Left kidney (tissue), 1 donor: ENCODE measurements at regions not wholly inside any gene's neighbourhood (a gene's known extent, or its start where the extent isn't known, plus 50 kb on each side); places are given as distances from the start of the nearest gene placed in this dataset.

ENCODE experiments used
- DNase-seq: peaks from one replicate; pipeline ENCODE4 v3.0.0-alpha.2; 2013

DNA sequence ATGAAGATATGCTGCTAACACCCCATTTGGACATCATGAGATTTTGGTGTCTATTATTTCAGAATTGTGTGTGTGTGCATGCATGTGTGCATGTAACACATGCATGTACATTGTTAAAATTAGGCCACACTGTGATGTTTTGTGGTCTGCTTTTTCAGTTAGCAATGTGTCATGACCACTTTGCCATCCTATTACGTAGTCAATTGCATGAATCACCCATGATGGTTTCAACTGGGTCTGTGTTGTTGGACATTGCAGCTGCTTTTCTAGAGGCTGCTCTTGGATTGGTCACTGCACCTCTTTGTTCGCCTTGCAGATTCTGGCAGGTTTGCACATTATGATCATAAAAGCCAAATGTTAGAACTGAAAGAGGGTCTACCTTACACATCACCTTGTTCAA lies 101.0 kb upstream of the THBS1 start:
- DNase-seq: no peak

- DNase-seq: no peak
These were observed 98.4 kb upstream of the THBS1 start for GRCh38 chr15:39482459-39482858.

DNA sequence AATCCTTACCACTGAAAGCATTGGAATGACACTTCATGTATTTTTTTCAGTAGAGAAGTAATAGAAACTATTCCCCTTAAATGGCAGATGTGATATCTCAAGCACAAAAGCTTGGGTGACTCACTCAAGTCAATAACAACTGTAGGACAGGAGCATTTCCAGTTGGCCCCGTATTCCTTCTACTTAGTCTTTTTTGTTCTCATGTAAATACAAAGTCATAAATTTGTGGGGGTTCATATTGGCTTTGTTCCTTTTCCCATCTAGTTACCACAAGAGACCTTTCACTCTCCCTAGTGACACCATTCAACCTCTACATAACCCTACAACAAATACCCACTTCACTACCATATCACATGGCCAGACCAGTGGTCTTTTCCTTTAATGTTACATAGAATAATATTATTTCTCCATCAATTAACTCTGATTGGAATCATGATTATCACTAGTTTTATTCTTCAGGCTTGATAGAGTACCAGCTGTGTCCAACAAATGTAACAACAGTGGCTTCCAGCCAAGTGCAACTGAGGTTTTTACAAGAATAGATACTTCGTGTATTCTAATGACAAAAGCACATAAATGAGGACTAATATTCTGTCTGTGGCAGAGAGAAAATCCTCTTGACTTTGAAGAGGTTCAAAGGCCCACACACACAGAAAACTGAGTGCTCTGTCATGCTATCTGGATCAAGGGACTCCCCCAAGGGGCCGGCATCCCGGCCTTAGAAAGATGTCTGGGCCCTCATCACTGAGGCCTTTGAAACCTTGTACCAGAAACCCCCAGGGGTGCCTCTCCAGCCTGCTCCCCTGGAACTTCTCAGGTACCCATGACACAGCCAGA lies 94.0 kb upstream of the THBS1 start:
- DNase-seq: no peak

DNA sequence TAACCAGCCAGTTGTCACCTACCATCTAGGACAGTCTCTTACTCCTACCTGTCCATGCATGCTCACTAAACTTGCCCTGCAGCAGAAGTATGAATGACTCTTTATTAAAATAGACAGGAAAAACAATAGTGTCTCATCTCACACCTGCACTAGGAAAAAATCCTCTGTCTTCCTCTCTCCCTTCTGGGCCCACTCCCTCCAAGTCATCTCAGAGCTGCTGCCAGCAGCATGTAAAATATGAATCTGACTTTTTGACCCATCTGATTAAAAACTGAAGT lies 93.5 kb upstream of the THBS1 start:
- DNase-seq: no peak

- DNase-seq: no peak
These were observed 92.4 kb upstream of the THBS1 start for GRCh38 chr15:39488516-39488915.

- no peak for DNase-seq
These were observed 91.9 kb upstream of the THBS1 start for GRCh38 chr15:39488961-39489360.

GRCh38 chr15:39491115-39491885 lies 89.6 kb upstream of the THBS1 start:
- no peak for DNase-seq

- no peak for DNase-seq
These were observed 88.9 kb upstream of the THBS1 start for GRCh38 chr15:39491886-39492490.

DNA sequence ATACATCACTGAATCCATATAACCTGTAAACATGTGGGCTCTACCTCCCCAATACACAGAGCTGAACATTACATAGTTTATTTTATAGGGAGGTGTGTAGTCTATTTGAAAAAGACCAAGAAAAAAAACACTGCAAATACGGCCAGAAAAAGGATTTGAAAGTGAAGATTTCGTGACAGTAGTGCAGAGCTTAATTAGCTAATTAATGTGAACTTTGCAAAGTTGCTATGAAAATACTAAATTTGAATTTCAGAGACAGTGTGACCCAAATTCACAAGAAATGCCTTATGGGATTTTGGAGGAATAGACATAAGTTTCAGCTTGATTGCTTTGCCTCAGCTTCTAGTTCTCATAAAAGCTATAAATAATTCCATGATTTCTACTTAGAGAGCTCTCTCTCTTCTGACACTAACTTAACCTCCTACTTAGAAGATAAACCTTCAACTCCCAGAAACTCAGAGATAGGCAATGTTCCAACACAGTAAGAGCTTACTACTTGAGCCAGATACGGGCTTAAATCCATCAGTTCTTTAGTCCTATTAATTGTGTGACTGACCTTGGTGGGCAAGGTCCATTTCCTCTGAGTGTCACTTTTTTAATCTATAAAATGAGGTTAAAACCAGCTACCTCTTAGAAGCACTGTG lies 87.3 kb upstream of the THBS1 start:
- no peak for DNase-seq

GRCh38 chr15:39494462-39494861 lies 86.4 kb upstream of the THBS1 start:
- no peak for DNase-seq

GRCh38 chr15:39495871-39496840 lies 84.7 kb upstream of the THBS1 start:
- no peak for DNase-seq

- DNase-seq: no peak
These were observed 83.7 kb upstream of the THBS1 start for GRCh38 chr15:39497016-39497758.

- no peak for DNase-seq
These were observed 82.9 kb upstream of the THBS1 start for GRCh38 chr15:39497759-39498565.

DNA sequence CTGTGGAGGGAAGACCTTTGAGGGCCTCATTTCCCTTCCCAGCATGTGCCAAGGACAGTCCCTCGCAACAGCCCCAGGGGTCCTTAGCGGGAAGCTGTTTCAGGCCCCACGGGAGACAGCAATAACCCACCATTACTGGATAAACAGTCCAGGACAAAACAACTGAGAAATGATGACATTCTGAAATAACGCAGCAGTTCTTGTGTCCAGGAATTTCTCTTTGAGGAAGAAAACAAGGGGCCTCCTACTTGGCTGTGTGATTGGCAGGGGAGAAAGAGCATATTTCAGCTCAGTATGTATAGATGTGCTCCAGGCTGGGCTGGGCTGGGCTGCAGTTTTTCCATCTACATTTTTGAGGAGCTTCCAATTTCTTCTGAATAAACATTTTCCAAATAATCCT lies 82.2 kb upstream of the THBS1 start:
- no peak for DNase-seq

- DNase-seq: no peak
These were observed 81.8 kb upstream of the THBS1 start for GRCh38 chr15:39499042-39499441.

DNA sequence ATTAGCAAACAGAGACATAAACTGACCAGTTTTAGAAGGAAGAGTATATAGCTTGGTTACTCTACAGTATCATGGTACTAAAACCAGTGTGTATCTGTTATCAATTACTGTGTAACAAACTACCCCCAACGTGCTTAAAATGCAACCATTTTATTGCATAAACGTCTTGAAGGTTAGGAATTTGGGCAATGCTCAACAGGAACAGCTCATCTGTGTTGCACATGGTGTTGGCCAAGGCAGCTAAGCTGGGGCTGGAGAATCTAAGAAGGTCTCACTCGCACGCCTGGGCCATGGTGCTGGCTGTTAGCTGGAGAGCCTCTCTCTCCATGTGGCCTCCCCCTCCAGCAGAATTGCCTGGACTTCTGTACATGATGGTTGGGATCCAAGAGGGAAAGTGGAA lies 81.2 kb upstream of the THBS1 start:
- DNase-seq: no peak

DNA sequence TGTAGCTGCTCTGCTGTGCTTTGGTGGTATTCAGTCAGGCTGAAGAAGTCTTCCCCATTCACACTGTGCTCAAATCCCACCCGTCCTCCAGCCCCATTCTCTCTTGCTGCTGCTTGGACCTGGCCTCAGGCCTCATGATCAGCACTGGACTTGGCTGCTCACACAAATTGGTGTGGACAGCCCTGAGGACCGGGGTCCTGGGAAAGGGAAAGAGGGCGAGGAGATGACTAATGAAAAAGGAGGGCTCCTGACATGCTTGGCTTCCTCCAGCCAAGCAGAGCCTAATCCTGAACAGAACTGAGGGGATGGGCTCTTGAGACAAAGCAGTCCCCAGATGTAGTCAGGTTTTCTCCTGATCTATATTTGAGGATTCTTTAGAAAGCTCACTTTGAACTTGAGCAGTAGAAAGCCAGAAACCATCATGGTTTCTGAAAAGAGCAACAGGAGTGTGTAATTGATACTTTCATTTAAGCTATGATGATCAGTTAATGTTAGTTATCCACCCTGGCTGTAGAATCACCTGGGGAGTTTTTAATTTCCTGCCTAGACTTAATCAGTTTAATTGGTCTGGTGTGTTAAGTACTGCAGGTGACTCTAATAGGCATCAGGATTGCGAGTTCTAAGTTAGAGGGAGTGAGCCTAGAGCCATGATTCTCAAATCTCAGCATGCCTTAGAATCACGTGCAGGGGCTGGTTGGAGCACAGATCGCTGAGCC lies 79.4 kb upstream of the THBS1 start:
- DNase-seq: no peak

DNA sequence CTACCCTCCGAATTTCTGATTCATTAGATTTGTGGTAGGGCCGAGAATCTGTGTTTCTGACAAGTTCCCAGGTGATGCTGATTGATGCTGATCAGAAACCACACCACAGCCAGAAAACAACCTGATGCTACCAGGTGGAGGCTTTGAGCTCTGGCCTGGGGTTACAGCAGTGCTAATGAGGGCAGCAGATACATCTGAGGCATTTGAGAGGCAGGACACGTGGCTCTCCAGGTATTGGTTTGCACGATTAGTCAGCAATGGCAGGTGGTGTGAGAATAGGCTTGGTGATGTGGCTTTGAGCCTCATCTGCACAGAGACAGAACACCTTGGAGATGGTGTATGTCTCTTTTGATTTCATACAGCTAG lies 78.8 kb upstream of the THBS1 start:
- no peak for DNase-seq

DNA sequence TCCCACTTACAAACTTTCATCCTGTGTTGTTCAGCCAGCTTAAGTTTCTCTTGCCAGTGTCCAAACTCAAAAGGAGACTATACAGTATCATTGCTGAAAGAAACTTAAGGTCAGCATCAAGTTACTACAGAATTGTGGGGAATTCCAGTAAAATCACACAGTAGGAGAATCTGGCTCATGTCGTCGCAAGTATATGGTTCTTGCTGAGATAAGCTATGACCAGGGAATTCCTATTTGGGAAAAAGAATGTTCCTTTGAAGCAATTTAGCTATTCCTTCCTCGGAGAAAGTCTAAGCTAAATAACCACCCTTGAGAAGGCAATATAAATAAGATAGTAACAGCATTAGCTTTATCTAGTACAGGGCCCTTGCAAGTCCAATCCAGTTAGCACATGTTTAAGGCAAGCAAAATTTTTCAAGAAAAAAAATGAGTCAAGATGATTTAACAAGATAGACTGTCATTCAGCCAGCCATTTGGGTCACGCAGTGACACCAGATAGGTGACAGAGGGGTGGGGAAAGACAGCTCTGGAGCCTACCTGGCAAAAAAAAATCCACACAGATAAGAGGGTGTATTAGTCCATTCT lies 78.2 kb upstream of the THBS1 start:
- DNase-seq: no peak
